ENCODE measurements at regions not wholly inside any gene's neighbourhood (a gene's known extent, or its start where the extent isn't known, plus 50 kb on each side); places are given as distances from the start of the nearest gene placed in this dataset.

DNA sequence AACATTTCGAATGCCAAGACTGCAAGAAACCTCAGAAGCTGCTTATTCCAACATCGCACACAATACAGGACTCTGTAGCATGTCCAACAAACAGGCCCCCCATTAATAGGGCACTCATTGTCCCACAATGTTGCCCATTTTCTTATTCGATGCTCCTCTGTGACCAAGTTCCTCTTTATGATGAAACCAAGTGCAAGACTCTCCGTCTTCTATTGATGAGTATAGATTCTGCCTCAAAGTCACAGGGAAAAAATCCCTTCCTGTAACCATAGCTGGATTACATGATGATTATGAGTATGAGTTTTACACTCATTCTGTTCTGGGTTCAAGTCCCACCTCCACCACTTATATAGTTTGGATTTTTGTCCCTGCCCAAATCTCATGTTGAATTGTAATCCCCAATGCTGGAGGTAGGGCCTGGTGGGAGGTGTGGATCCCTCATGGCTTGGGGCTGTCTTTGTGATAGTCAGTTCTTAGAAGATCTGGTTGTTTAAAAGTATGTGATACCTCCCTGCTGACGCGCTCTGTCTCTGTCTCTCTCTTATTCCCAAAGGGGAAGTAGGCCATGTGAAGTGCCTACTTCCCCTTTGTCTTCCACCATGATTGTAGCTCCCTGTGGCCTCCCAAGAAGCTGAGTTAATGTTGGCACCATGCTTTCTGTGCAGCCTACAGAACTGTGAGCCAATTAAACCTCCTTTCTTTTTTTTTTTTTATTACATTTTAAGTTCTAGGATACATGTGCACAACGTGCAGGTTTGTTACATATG, 148.7 kb downstream of the OSR1 start:
- no peak overlapping the region for H3K4me3 ChIP-seq (ENCODE audit: low read depth, low read length)
- no peak for DNase-seq (ENCODE audit: low read depth)
- TF ChIP-seq, protein P1, sequence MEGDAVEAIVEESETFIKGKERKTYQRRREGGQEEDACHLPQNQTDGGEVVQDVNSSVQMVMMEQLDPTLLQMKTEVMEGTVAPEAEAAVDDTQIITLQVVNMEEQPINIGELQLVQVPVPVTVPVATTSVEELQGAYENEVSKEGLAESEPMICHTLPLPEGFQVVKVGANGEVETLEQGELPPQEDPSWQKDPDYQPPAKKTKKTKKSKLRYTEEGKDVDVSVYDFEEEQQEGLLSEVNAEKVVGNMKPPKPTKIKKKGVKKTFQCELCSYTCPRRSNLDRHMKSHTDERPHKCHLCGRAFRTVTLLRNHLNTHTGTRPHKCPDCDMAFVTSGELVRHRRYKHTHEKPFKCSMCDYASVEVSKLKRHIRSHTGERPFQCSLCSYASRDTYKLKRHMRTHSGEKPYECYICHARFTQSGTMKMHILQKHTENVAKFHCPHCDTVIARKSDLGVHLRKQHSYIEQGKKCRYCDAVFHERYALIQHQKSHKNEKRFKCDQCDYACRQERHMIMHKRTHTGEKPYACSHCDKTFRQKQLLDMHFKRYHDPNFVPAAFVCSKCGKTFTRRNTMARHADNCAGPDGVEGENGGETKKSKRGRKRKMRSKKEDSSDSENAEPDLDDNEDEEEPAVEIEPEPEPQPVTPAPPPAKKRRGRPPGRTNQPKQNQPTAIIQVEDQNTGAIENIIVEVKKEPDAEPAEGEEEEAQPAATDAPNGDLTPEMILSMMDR (IDR thresholded peaks at IDR 0.05; ENCODE audit: insufficient read depth, low read depth, low read length, missing control alignments), result no peak

DNA sequence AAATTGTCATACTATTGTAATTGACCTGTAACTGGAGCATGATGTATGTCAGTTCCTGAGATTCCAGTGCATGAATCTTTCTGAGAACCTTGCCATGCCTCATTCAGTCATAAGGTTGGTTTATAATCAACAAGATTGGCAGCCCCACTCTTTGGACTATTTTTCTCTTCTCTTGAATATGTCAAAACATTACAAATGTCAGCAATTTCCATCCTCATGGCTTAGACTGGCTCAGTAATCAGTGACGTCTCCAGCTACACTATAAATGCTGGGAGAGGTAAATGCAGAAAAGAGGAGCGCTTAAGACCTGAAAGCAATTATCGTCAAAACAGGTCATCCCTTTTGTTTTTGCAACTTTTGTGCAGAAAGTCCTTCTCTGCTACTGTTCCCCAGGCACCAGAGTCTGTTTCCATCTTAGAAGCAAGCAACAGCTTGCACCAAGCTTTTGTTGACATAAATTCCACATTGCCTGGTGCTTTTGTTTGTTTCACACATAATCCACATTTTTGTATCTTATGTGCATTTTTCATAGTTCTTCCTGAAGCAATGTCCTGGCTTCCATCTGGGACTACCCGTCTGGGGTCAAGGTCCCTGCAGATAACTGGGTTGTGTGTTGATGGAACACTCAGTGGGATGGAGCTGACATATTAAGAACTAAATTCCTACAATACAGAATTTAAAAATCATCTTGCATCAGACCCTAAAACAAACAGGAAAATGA, 149.8 kb downstream of the OSR1 start:
- H3K4me3 ChIP-seq (ENCODE audit: low read depth, low read length), result no peak overlapping the region
- no peak for DNase-seq (ENCODE audit: low read depth)
- TF ChIP-seq, protein P1 (IDR thresholded peaks at IDR 0.05; ENCODE audit: insufficient read depth, low read depth, low read length, missing control alignments), result no peak

DNA sequence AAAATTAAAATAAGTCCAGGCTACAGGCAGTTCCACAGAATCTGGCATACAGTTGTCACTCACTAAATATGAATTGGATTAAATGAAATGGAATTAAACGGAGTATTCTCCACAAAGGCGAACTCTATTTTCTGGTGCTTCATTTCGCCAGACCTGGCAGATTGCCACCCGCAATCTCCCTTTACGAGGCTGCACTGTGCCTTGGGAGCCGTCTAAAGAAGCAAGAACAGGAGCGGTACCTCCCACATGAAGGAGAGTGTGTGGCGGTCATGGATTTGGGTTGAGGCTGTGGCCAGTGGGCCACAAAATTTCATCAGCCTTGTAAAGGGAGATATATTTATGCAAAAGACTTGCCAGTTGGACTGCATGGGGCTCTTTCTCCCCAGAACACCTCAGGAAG, 151.0 kb downstream of the OSR1 start:
- DNase-seq (ENCODE audit: low read depth), result no peak
- TF ChIP-seq, protein P1 (IDR thresholded peaks at IDR 0.05; ENCODE audit: insufficient read depth, low read depth, low read length, missing control alignments), result no peak

DNA sequence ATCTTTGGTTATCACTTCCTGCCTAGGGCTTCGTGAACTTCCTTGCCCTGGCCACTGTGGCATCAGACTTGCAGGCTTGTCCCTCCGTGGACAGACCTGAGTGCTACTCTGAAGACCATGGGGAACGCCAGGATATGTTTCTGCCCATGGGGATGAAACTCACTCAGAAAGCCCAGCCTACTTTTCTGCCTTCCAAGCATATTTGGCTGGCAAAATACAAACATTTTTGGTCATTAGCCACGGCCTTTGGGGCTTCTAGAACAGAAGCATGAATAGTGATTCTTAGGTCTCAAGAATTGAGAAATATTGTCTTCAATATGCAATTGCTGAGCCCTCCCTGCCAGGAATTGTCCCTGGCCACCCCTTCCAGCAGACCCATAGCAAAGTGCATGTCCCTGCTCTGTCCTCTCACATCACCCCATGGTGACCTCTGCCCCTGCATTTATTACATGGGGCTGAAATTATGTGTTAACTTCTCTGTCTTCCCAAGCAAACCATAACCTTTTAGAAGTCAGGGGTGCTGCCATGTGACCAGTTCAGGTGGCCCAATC, 152.4 kb downstream of the OSR1 start:
- DNase-seq (ENCODE audit: low read depth), result no peak
- H3K4me3 ChIP-seq (ENCODE audit: low read depth, low read length), result no peak overlapping the region
- TF ChIP-seq, protein P1 (IDR thresholded peaks at IDR 0.05; ENCODE audit: insufficient read depth, low read depth, low read length, missing control alignments), result no peak

More for the DNA sequence above, 151.0 kb downstream of the OSR1 start:
- no peak overlapping the region for H3K4me3 ChIP-seq (ENCODE audit: low read depth, low read length)

DNA sequence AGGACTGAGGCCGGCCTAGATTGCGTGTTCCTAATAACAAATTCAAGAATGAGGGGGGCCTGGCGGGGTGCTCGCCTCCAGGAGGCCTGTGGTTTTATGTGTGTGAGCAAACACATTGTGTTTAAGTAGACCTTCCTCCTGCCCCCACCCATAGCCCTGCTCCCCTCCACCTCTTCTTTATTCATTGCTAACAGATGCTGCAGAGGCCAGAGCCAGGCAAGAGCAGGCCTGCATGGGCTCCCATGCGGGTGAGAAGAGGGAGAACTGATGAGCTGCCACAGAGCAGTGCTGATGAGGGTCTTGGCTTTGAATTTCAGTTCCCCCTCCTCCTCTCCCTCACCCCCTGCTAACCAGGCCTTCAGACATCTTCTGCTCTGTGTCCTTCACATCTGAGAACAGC, 154.6 kb downstream of the OSR1 start:
- no peak for DNase-seq (ENCODE audit: low read depth)
- TF ChIP-seq, protein P1 (IDR thresholded peaks at IDR 0.05; ENCODE audit: insufficient read depth, low read depth, low read length, missing control alignments), result no peak

DNA sequence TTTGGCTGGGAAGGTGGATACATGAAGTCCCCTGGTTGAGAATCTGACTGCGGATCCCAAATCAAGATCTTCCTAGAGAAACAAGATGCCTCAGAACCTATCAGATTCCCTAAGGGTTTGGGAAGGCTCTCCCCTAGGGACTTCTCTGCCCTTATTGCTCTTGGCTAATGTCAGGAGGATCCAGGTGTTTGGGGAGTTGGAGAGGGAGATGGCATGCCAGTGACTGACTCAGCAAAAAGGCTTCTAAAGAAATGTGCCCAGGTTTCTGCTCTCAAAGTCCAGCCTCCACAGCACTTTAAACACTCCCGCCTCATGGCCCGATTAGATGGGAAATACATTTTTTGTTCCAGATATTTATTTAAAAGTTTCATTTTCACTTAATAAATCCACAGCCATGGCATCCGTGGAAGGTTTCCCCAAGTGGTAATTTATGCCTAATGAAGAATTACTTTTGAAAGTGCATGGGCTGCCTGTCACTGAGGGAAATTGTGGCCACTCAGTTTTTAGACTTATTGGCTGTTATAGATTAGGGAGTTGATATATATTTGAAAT, 156.4 kb downstream of the OSR1 start:
- no peak for DNase-seq (ENCODE audit: low read depth)
- H3K4me3 ChIP-seq (ENCODE audit: low read depth, low read length), result no peak overlapping the region
- TF ChIP-seq, protein P1 (IDR thresholded peaks at IDR 0.05; ENCODE audit: insufficient read depth, low read depth, low read length, missing control alignments), result no peak

More for the DNA sequence above, 154.6 kb downstream of the OSR1 start:
- no peak overlapping the region for H3K4me3 ChIP-seq (ENCODE audit: low read depth, low read length)
